HG03045 (cell line): ENCODE measurements at regions not wholly inside any gene's neighbourhood (a gene's known extent, or its start where the extent isn't known, plus 50 kb on each side); places are given as distances from the start of the nearest gene placed in this dataset.
"Not testable (repeated sequence)": the region's sequence is repeated elsewhere in the genome, so short reads cannot be mapped to it uniquely, and the experiment has no call there.

ENCODE experiments used
- ATAC-seq: cut with Tn5 transposase; IDR thresholded peaks from one replicate; pipeline ENCODE4 v1.9.1; 2021; ENCODE audit warnings: mild to moderate bottlenecking, moderate library complexity; ENCODE audit not compliant: unreplicated experiment

DNA sequence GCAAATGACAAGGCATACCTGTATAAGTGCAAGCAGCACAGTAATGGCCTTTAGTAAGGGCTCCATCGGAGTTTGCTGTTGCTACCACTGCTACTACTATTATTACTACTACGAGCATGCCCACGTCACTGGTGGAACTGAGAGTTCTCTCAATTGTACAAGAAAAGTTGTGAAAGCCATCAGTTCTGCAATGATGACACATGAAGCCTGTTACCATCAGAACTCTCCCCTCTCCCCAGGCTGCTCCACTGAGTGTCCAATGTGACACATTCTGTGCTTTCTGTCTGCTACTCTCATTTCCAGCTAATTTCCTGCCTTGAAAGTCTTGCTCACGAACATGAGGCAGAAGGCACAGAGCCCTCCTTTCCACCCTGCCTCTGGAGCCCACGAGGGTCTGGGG, 263.2 kb upstream of the MGMT start:
- ATAC-seq = no peak

DNA sequence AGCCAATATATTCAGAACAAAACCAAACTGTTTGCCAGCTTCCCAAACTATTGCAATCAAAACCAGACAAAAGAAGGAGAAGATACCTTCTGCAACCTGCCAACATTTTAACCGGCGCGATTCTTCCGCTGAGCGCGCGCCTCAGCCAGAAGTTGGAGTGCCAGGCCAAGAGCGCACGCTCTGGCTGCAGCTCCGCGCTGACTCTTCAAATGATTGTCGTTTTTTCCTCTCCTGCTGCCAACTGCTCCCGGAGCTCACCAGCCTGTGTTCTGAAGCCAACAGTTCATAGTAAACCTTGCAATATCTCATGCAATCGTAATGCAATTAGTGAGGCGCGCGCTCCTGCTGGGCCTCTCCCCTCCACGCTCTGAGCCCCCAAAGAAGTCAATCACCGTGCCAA, 259.7 kb upstream of the MGMT start:
- ATAC-seq = no peak

DNA sequence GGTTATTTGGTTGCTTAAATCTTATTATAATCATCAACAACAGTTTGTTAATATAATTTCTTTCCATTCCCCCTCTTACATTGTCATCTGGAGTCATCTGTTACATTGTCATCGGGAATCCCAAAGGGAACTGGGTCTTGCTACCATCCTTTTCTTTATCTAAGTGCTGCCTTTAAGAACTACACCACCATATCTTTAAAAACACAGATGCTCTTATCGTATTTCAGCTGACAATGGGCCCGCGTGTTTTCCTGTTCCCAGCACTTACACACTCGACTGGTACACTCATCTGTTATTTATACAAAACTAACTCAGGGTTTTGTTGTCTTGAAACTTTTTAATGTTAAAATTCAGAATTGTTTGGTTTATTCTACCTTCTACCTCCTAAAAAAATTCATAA, 256.2 kb upstream of the MGMT start:
- no peak for ATAC-seq

DNA sequence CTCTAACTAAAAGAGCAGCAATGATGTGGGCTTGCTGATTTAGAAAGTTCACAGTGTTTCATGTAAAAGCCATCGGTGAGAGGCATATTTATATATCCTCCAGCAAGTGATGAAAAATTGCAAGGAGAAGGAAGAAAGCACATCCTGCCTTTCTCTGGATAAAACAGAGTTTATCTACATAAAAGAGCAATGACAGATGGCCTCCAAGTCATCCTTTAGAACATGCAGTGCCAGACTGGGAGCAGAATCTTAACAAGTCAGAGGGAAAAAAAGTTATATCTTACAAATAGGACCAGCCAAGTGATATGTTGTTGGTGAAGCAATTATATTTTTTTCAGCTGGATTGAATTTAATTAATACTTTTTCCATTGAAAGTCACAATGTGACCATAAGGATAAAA, 253.8 kb upstream of the MGMT start:
- no peak for ATAC-seq

DNA sequence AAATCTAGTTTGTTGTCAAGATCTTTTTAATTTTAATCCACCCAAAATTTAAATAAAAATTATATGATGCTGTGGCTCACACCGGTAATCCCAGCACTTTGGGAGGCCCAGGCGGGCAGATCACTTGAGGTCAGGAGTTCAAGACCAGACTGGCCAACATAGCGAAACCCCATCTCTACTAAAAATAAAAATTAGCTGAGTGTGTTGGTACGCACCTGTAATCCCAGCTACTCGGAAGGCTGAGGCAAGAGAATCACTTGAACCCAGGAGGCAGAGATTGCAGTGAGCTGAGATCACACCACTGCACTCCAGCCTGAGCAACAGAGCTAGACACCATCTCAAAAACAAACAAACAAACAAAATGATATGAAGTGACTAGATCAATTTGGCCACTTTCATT, 253.0 kb upstream of the MGMT start:
- ATAC-seq = not testable (repeated sequence)

DNA sequence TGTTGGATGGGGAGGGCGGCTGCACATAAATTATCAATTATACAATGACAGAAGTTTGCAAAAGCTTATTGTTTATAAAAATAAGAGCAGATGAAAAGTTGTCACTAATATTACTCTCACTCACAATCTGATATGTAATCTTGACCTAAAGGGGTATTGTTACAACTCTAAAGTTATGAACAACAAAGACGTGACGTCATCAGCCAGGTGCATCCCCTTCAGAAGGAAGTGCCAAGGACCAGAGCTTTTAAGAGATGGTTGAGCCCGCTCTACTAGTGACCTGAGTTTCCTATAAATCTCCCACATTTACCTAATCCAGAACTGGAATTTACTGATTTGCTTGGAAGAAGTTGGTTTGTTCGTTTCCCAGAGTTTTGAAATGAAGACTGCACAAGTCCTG, 247.7 kb upstream of the MGMT start:
- no peak for ATAC-seq

DNA sequence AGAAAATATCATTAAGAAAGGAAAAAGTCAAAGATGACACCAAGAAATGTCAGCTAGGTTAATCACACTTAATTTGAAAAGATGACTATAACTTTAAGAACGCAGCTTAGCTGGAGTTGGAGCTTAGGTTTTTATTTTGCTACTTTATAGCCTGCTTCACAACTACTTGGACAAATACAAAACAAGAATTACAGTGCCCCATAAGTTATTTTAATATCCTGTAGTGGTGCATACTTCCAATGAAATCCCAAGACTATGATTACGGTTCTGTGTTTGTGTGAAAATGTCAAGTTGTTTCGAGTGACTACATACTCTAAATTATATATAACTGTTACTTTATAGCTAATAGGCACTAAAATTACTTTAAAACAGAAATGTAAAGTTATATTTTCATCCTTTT, 244.6 kb upstream of the MGMT start:
- ATAC-seq = no peak

DNA sequence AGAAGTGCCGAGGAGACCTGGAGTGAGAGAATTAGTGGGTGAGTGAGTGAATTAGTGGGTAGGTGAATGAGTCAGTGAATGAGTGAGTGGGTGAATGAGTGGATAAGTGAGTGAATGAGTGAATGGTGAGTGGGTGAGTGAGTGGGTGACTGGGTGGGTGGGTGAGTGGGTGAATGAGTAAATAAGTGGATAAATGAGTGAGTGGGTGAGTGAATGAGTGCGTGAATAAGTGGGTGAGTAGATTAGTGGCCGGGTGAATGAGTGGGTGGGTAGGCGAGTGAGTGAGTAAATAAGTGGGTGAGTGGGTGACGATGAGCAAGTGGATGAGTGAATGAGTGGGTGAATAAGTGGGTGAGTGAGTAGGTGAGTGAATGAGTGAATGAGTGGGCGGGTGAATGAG, 243.7 kb upstream of the MGMT start:
- no peak for ATAC-seq

DNA sequence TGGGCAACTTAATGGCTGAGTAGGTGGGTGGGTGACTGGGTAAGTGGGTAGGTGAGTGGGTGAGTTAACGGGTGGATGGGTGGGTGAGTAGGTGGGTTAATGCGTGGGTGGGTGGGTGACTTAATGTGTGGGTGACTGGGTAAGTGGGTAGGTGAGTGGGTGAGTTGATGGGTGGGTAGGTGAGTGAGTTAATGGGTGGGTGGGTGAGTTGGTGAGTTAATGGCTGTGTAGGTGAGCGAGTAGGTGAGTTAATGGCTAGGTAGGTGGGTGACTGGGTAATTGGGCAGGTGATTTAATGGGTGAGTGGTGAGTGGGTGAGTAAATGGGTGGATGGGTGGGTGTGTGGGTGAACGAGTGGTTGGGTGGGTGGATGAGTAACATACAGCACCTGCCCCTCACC, 243.0 kb upstream of the MGMT start:
- no peak for ATAC-seq

DNA sequence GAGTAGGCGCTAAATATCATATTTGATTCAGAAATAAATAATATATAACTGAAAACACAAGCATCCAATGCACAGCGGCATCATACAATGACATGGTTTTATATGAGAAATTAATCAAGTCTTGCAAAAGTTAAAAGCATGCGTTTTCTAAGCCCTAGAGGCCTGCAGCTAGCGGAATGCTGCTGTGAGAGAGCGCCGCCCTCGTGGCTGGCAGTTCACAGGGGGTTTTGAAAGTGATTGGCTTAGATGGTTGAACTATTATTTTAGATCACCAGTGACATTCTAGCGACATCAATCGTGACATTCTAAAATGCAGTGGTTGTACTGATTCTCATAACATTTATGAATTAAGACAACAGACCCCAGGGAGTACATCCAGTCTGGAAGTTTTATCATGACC, 235.2 kb upstream of the MGMT start:
- no peak for ATAC-seq

DNA sequence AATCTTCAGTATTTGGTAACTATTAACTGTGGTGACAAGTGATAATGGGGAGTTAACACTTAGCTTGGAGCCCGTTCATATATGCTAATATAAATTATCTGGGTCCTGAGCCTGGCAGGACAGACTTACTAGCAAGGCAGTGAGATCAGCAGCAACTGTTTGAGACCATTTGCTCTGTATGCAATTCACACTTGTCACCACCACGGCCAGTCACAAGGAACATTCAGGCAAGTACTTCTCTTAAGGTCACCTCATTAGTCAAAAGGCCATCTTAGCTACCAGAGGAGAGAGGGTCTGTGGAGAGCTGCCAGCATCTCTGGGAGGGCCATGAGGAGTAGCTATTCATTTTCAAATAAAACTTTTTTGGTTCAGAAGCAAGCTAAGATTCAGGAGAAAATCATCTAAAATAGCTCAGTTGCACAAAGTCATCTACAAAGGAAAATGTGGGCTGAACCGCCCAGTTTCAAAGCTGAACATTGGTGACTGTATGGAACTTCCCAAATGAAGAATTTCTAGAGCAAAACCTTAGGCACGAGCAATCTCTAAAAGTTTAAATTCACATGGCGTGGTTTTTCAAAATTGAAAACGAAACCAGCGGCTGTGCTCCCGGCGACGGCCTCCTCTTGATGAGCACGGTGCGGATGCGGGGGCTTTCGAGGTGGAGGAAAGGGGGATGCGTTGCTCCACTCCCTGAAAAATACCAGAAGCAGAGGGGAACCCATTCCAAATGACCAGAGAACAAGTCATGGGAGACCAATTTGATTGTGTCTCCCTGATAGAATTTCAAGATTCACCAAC, 233.5 kb upstream of the MGMT start:
- ATAC-seq = no peak

DNA sequence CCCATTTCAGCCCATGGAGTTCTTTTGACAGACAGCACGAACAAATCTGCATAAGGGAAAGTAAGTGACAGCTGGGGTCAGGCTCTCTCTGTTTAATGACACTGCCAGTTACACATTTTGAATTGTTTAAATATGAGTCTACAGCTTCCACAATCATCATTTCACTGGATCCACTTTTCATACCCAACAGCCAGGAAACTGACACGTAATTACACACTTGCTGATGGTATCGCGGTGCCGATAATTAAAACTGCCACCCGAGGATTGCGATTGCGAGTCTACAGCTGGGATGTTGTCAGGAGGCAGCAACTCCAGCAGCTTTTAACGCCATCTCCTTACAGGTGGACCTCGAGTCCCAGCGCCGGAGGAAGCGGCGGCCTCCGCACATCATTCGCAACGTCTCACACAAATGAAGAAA, 230.8 kb upstream of the MGMT start:
- no peak for ATAC-seq

DNA sequence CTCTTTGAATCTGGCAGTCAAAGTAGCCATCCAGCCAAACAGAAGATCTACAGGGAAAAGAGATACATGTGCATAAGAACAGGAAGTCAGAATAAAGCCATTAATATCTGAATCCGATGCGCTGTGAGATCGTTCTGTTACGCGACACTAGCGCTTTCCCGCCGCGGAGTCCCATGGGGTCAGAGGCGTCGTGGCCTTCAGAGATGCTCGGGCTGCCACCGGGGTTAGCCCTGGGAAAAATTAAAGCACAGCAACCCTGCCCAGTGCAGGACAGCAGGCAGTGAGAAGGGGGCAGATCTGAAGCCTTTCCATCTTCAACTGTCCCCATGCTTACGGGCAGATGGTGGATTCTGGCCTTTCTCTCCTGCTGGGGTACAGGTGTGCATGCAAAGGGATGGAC, 225.6 kb upstream of the MGMT start:
- no peak for ATAC-seq

DNA sequence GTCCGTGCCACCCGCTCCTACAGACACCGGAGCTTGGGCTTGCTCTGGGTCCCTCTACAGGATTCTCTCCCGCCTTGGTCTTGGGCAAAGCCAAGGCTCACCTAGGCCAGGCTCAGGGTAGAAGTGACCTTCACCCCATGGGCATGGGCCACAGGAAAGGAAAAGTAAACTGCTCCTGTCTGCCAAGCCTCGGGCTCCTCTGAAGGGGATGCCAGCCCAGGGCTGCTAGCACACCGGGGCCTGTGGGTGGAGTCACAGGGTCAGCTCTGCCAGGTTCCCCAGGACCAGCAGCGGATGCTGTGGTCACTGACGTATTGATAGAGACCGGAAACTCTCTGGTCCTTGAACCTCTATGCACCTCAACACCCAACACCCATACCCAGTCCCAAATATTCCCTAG, 222.7 kb upstream of the MGMT start:
- ATAC-seq = no peak

DNA sequence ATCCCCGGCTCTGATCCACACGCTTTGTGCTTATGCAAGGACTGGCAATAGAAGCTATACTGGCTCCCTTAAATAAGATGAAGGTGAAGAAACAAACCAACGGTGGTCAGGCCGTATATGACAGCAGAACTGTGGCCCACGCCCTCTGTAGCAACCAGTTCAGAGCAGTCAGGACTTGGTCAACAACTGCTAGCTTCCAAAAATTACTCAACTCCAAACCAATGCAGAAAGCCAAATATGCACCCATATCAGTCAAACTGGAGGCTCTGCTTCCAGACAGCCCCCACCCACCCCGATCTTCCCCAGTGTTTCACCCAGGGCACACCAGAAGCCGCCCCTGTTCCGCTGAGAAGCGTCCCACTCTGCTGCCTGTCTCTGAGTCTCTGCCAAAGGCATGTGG, 222.3 kb upstream of the MGMT start:
- ATAC-seq = no peak

DNA sequence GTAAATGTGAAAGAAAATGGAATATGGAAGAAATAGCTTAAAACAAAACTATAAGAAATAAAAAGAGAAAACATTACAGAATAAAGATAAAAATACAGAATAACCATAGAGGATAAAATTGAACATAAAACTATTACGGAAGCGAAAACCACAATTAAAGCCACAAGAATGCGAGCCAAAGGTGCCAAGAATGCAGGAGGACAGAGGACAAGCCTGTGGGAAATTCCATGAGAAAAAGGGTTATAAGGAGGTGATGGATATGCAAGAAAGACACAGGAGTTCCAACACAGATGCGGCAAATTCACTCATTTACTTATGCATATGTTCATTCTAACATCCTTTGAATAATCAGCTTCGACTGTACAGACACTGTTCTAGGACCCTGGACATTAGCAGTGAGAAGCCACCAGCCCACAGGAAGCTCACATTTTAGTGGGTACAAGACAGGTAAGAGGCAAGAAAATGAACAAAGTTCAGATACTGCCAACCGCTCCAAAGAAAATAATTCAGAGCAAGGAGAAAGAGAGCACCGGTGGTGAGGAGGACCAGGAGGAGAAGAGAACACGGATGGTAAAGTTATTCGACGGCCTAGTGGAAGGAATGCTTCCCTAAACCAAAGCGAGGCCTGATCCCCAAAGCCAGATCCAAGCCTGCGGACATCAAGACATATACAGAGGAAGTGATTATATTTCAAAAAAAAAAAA, 213.7 kb upstream of the MGMT start:
- ATAC-seq = no peak

DNA sequence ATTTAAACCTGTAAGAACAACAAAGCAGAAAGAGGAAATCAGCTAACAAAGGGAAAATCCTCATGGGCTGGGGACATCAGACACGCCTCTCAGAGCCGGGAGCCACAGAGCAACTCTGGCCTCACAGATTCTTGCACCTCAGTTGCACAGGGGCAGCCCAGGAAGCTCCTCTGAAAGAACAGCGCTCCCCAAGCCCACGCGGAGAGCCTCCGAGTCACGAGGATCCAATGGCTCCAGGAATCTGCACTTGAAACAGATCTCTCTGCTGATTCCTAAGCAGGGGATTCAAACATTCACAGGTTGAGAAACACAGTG, 213.2 kb upstream of the MGMT start:
- ATAC-seq = no peak

DNA sequence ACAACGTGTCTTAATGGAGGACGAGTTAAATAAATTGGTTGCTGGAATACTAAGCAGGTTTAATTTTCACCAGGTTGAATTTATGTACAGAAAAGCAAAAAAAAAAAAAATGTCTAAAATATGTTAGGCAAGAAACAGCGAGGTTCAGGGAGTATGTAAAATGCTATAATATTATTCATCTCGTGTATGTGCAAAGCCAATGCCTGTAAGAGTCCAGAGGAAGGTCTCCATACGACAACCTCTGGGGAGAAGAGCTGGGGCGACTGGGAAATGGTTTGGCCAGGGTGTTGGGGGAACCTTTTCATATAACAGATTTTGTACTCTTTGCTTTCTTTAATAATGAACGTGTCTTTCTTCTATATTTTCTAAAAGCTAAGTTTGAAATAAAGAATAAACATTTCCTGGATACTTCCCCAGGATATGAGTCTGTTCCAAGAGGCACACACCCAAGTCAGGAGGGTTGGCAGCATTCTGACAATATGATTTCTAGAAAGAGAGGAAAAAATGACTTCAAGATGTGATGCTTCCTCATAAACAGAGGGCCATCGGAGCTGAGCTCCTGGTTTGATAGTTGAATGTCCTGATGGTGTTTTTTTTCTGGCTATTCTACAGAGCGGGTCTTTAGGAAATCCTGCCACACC, 208.6 kb upstream of the MGMT start:
- ATAC-seq = no peak

DNA sequence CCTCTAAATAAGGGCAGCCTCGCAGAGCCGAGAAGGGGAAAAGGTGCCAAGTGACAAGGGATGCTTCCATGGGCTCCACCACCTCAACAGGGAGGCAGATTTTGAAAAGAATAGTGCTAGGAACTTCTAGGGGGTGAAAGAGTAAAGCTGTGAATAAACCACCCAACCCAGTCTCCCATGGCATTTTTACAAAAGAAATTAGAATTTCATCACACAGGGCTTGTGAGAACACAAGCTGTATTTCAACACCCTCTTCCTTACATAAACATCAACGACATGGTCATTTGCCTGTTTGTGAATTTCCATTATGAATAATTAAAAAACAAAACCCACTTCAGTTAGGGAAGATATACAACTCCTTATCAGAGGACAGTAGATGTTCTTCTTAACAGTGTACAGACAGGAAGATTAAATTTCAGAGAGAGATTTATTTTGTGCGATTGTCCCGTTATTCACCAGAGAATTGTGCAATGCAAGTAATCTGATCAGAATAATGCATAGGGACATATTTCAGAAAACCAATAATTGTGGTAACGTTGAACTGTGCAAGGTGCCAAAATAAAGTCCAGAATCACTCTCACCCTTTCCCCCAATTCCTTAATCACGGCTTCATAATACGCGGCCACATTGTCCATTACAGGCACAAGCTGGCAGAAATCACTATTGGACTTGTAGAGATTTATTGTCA, 207.8 kb upstream of the MGMT start:
- no peak for ATAC-seq

DNA sequence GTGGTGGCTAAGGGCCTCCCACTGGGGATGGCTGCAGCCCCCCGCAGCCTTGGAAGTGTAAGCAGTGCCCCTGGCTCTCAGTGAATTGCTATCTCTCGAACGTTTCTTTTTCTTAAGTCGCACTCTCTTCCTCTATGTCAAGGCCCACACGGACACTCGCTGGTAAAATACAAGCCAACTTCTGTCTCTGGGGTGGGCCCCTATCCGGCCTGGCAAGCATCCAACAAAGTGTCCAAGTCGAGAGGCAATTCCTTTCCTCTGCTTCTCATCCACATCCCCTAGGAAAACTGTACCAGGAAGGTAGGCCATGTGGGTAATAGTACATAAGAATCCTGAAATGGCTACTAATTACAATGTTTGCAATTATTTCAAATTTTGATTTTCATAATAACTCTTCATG, 194.9 kb upstream of the MGMT start:
- ATAC-seq = no peak

DNA sequence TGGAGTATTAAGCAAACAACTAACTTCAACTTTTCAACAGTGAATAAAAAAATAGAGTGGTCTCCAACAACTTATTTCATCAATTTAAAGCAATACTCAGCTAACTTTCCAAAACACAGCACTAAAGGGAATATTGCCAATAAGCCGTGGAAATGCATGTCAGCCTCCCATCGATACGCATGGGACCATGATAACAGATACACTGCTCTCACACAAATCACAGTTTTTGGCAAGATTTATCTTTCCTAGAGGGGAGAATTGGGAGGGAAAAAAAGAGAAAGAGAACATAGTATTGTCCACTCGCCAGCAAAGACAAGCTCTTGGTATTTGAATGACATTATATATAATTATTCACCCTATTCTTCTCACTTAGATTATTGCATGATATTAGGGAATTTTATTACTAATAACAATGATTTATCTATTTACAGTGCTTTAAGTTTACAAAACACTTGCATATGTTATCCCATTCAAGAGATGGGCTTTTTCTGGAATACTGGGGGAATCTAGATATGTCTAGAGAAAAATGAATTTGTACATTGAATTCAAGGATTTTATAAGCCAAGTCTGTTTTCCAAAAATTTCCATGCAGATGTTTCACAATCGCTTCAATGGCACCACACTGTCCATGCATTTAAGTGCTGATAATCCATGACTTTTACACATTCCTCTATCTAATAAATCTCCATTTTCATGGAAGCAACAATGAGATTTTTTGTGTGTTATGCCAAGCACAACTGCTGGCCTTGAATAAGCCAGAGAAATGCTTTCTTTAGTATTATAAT, 194.0 kb upstream of the MGMT start:
- no peak for ATAC-seq
